ENCODE measurements at regions not wholly inside any gene's neighbourhood (a gene's known extent, or its start where the extent isn't known, plus 50 kb on each side); places are given as distances from the start of the nearest gene placed in this dataset.

- Histone ChIP-seq H2AFZ (no peak overlapping the region), H3K4me1 (ENCODE audit: insufficient read depth) (no peaks in the 10 kb centered on the region; the same call in 1 of the 2 replicates), H4K20me1 (replicated peaks; ENCODE audit: insufficient read depth) (no peaks in the 10 kb centered on the region), H3F3A (replicated peaks; ENCODE audit: low read depth) (no peaks in the 10 kb centered on the region), H3K4me2 (no peak overlapping the region), H3K36me3 (ENCODE audit: insufficient read depth) (no peaks in the 10 kb centered on the region), H3K4me3 (no peak overlapping the region), H3K9me2 (ENCODE audit: insufficient read depth) (no peaks in the 10 kb centered on the region), H3K79me2 (replicated peaks; ENCODE audit: insufficient read depth) (0 out of 2 replicates have a peak, but pooled peaks cover 4% of the 10 kb centered on the region), H3K27me3 (ENCODE audit: insufficient read depth) (no peaks in the 10 kb centered on the region), H3K27ac (ENCODE audit: low read depth) (no peak overlapping the region)
- H3K9me3 Mint-ChIP-seq: no peaks in the 10 kb centered on the region
- TF ChIP-seq ZNF331 (CRISPR knock-in tag; IDR thresholded peaks at IDR 0.05; ENCODE audit: low read depth) (no peak), ZNF462 (CRISPR knock-in tag; IDR thresholded peaks at IDR 0.05) (no peak), STAT1 (IDR thresholded peaks at IDR 0.05; ENCODE audit: unreplicated experiment) (no peak), NANOG (IDR thresholded peaks at IDR 0.05; ENCODE audit: borderline replicate concordance) (no peak), ZNF114 (CRISPR knock-in tag; IDR thresholded peaks at IDR 0.05) (no peak), EZH2phosphoT487 (IDR thresholded peaks at IDR 0.05; ENCODE audit: unreplicated experiment) (no peak), EZH2 (IDR thresholded peaks at IDR 0.05; ENCODE audit: low read depth, unreplicated experiment) (no peak), JUNB (IDR thresholded peaks at IDR 0.05; ENCODE audit: unreplicated experiment) (no peak), POLR2AphosphoS5 (IDR thresholded peaks at IDR 0.05; ENCODE audit: low read depth) (no peak), CREB1 (CRISPR knock-in tag; IDR thresholded peaks at IDR 0.05; ENCODE audit: low read depth) (no peak), ETS1 (IDR thresholded peaks at IDR 0.05) (no peak)
- TF ChIP-seq, protein P1, sequence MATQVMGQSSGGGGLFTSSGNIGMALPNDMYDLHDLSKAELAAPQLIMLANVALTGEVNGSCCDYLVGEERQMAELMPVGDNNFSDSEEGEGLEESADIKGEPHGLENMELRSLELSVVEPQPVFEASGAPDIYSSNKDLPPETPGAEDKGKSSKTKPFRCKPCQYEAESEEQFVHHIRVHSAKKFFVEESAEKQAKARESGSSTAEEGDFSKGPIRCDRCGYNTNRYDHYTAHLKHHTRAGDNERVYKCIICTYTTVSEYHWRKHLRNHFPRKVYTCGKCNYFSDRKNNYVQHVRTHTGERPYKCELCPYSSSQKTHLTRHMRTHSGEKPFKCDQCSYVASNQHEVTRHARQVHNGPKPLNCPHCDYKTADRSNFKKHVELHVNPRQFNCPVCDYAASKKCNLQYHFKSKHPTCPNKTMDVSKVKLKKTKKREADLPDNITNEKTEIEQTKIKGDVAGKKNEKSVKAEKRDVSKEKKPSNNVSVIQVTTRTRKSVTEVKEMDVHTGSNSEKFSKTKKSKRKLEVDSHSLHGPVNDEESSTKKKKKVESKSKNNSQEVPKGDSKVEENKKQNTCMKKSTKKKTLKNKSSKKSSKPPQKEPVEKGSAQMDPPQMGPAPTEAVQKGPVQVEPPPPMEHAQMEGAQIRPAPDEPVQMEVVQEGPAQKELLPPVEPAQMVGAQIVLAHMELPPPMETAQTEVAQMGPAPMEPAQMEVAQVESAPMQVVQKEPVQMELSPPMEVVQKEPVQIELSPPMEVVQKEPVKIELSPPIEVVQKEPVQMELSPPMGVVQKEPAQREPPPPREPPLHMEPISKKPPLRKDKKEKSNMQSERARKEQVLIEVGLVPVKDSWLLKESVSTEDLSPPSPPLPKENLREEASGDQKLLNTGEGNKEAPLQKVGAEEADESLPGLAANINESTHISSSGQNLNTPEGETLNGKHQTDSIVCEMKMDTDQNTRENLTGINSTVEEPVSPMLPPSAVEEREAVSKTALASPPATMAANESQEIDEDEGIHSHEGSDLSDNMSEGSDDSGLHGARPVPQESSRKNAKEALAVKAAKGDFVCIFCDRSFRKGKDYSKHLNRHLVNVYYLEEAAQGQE (IDR thresholded peaks at IDR 0.05; ENCODE audit: unreplicated experiment): no peak
- TF ChIP-seq, protein P2, sequence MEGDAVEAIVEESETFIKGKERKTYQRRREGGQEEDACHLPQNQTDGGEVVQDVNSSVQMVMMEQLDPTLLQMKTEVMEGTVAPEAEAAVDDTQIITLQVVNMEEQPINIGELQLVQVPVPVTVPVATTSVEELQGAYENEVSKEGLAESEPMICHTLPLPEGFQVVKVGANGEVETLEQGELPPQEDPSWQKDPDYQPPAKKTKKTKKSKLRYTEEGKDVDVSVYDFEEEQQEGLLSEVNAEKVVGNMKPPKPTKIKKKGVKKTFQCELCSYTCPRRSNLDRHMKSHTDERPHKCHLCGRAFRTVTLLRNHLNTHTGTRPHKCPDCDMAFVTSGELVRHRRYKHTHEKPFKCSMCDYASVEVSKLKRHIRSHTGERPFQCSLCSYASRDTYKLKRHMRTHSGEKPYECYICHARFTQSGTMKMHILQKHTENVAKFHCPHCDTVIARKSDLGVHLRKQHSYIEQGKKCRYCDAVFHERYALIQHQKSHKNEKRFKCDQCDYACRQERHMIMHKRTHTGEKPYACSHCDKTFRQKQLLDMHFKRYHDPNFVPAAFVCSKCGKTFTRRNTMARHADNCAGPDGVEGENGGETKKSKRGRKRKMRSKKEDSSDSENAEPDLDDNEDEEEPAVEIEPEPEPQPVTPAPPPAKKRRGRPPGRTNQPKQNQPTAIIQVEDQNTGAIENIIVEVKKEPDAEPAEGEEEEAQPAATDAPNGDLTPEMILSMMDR (conservative IDR thresholded peaks at IDR 0.05; ENCODE audit: low read depth in 2 of 2): no peak
- ATAC-seq (no peak), DNase-seq (ENCODE audit: low spot score) (no peak)
- H3K36me3 Mint-ChIP-seq (ENCODE audit: low read depth): no peaks in the 10 kb centered on the region
- no peaks in the 10 kb centered on the region for H3K27me3 Mint-ChIP-seq (ENCODE audit: insufficient read depth, low read depth, poor library complexity)
- H3K4me3 Mint-ChIP-seq: no peak overlapping the region
- H3K4me1 Mint-ChIP-seq: peaks cover 3% of the 10 kb centered on the region; the same call in 2 of the 3 replicates
- no peak overlapping the region for H3K27ac Mint-ChIP-seq
These were observed 371.5 kb upstream of the RGS6 start for GRCh38 chr14:71560751-71561150.

Data from GM23338 (cell line).